H1 (cell line): ENCODE measurements at regions not wholly inside any gene's neighbourhood (a gene's known extent, or its start where the extent isn't known, plus 50 kb on each side); places are given as distances from the start of the nearest gene placed in this dataset.

ENCODE experiments used
- CTCF ChIA-PET: fragments of 300-600 bp; sonication (Branson Sonifier 250); formaldehyde crosslinking; loops from one replicate; lab custom pipeline; 2021; ENCODE audit not compliant: partially characterized antibody; lab: Charles Lee
- POLR2A ChIA-PET: fragments of 300-600 bp; sonication (Branson Sonifier 250); formaldehyde crosslinking; loops from one replicate; lab custom pipeline; 2021; ENCODE audit warnings: inconsistent platforms; ENCODE audit not compliant: partially characterized antibody; lab: Charles Lee
- DNase-seq, 2 experiments: peaks; one replicate each; pipeline versions ENCODE4 v3.0.0 to v3.0.0-alpha.2; 2010 to 2022; ENCODE audit warnings: low spot score in 2 of 2, low read depth in 1 of 2, mixed read lengths in 1 of 2
- FAIRE-seq: peaks from 2 replicates; lab custom pipeline; 2011; peaks lifted over from hg19 to GRCh38; lab: Jason Lieb, UNC
- H2AFZ ChIP-seq: 2 replicates; pipeline ENCODE4 v1.8.1; 2012; ENCODE audit warnings: low read length, inconsistent platforms
- H2AK5ac ChIP-seq: 2 replicates; pipeline ENCODE4 v1.6.1; 2013; ENCODE audit warnings: low read depth, low read length
- H2BK120ac ChIP-seq: replicated peaks from 2 replicates; pipeline ENCODE3; 2013; ENCODE audit warnings: low read depth, low read length, inconsistent platforms
- H2BK12ac ChIP-seq: 2 replicates; pipeline ENCODE4 v1.6.1; 2013; ENCODE audit warnings: low read depth, low read length
- H2BK15ac ChIP-seq: 2 replicates; pipeline ENCODE4 v1.6.1; 2013; ENCODE audit warnings: low read length
- H2BK20ac ChIP-seq: 2 replicates; pipeline ENCODE4 v1.6.1; 2013; ENCODE audit warnings: low read length
- H2BK5ac ChIP-seq: 2 replicates; pipeline ENCODE4 v1.6.1; 2013; ENCODE audit warnings: low read depth, low read length
- H3K14ac ChIP-seq: 2 replicates; pipeline ENCODE4 v1.6.1; 2013; ENCODE audit warnings: inconsistent platforms; ENCODE audit not compliant: insufficient read length
- H3K18ac ChIP-seq: 2 replicates; pipeline ENCODE4 v1.6.1; 2013; ENCODE audit warnings: low read length; ENCODE audit errors: extremely low read depth
- H3K23ac ChIP-seq: 2 replicates; pipeline ENCODE4 v1.6.1; 2013; ENCODE audit warnings: inconsistent platforms; ENCODE audit not compliant: insufficient read length
- H3K23me2 ChIP-seq: 2 replicates; pipeline ENCODE4 v1.6.1; 2013; ENCODE audit warnings: low read depth, low read length
- H3K27ac ChIP-seq: 2 replicates; pipeline ENCODE4 v1.6.1; 2011; ENCODE audit warnings: low read depth, low read length, inconsistent platforms
- H3K27me3 ChIP-seq, 4 experiments: replicated peaks in 1 of 4; 1 replicate in 1 of 4; 2 replicates in 3 of 4; pipeline versions ENCODE4 v1.6.1 to v1.8.1; 2011 to 2013; ENCODE audit warnings: low read length in 3 of 4, mild to moderate bottlenecking in 3 of 4, inconsistent platforms in 2 of 4, mixed read lengths in 2 of 4, moderate library complexity in 1 of 4; ENCODE audit not compliant: control insufficient read depth in 3 of 4, insufficient read depth in 3 of 4; ENCODE audit errors: extremely low read depth in 1 of 4
- H3K36me3 ChIP-seq, 4 experiments: 2 replicates each; pipeline versions ENCODE4 v1.6.1 to v1.8.1; 2011 to 2013; ENCODE audit warnings: mild to moderate bottlenecking in 4 of 4, low read length in 3 of 4, moderate library complexity in 2 of 4, control low read depth in 1 of 4, inconsistent platforms in 1 of 4; ENCODE audit not compliant: insufficient read depth in 4 of 4, control insufficient read depth in 2 of 4
- H3K4ac ChIP-seq: replicated peaks from 2 replicates; pipeline ENCODE3; 2013; ENCODE audit warnings: low read length, low read depth, mixed read lengths, inconsistent platforms; ENCODE audit not compliant: insufficient read length
- H3K4me1 ChIP-seq, 4 experiments: replicated peaks in 1 of 4; 1 replicate in 1 of 4; 2 replicates in 3 of 4; pipeline versions ENCODE4 v1.6.1 to v1.8.1; 2011 to 2013; ENCODE audit warnings: low read length in 3 of 4, inconsistent platforms in 2 of 4, mixed read lengths in 1 of 4; ENCODE audit not compliant: insufficient read depth in 4 of 4, control insufficient read depth in 3 of 4
- H3K4me2 ChIP-seq, 2 experiments: 2 replicates each; pipeline versions ENCODE4 v1.6.1 to v1.8.1; 2011 to 2013; ENCODE audit warnings: low read depth in 2 of 2, low read length in 2 of 2, control low read depth in 1 of 2, inconsistent platforms in 1 of 2, mild to moderate bottlenecking in 1 of 2; ENCODE audit not compliant: insufficient read depth in 1 of 2
- H3K4me3 ChIP-seq, 4 experiments: fragments of 200-600, 300-600 bp in 1 of 4; sonication (generic), shearing (Covaris generic), sonication (Bioruptor Twin) in 1 of 4; 2 replicates each; pipeline versions ENCODE4 v1.5.1 to v1.8.1; 2011 to 2016; ENCODE audit warnings: low read length in 4 of 4, low read depth in 3 of 4, control low read depth in 2 of 4, inconsistent platforms in 2 of 4, mild to moderate bottlenecking in 2 of 4, mixed read lengths in 1 of 4, moderate library complexity in 1 of 4; ENCODE audit not compliant: insufficient read depth in 2 of 4; ENCODE audit errors: extremely low read depth in 1 of 4
- H3K56ac ChIP-seq: replicated peaks from 2 replicates; pipeline ENCODE3; 2013; ENCODE audit warnings: low read depth, mild to moderate bottlenecking, mixed read lengths, low read length, inconsistent platforms; ENCODE audit not compliant: insufficient read length
- H3K79me1 ChIP-seq: 2 replicates; pipeline ENCODE4 v1.6.1; 2013; ENCODE audit warnings: low read depth, low read length, control low read depth
- H3K79me2 ChIP-seq, 2 experiments: 2 replicates each; pipeline versions ENCODE4 v1.6.1 to v1.8.1; 2012 to 2013; ENCODE audit warnings: low read length in 2 of 2, mild to moderate bottlenecking in 2 of 2, inconsistent platforms in 1 of 2; ENCODE audit not compliant: insufficient read depth in 2 of 2, control insufficient read depth in 1 of 2
- H3K9ac ChIP-seq, 4 experiments: replicated peaks in 1 of 4; 1 replicate in 1 of 4; 2 replicates in 3 of 4; pipeline versions ENCODE4 v1.6.1 to v1.8.1; 2011 to 2013; ENCODE audit warnings: low read depth in 3 of 4, low read length in 3 of 4, control low read depth in 2 of 4, mild to moderate bottlenecking in 2 of 4, moderate library complexity in 2 of 4, inconsistent platforms in 1 of 4; ENCODE audit errors: extremely low read depth in 1 of 4
- H3K9me3 ChIP-seq, 2 experiments: 2 replicates each; pipeline versions ENCODE4 v1.6.1 to v1.8.1; 2012 to 2013; ENCODE audit warnings: mild to moderate bottlenecking in 2 of 2, moderate library complexity in 2 of 2, control low read depth in 1 of 2, inconsistent platforms in 1 of 2, low read depth in 1 of 2, low read length in 1 of 2, mixed read lengths in 1 of 2; ENCODE audit not compliant: insufficient read depth in 2 of 2
- H4K20me1 ChIP-seq, 2 experiments: replicated peaks in 1 of 2; 2 replicates each; pipeline versions ENCODE3 to v1.8.1; 2011 to 2013; ENCODE audit warnings: inconsistent platforms in 2 of 2, low read length in 2 of 2, mild to moderate bottlenecking in 1 of 2; ENCODE audit not compliant: insufficient read depth in 2 of 2, control insufficient read depth in 1 of 2
- H4K5ac ChIP-seq: 2 replicates; pipeline ENCODE4 v1.6.1; 2013; ENCODE audit warnings: low read length, low read depth, mixed read lengths, inconsistent platforms; ENCODE audit not compliant: insufficient read length
- H4K8ac ChIP-seq: 2 replicates; pipeline ENCODE4 v1.8.0; 2013; ENCODE audit warnings: mild to moderate bottlenecking, moderate library complexity, low read length, inconsistent platforms; ENCODE audit not compliant: insufficient read depth; ENCODE audit errors: extremely low read depth
- H4K91ac ChIP-seq: replicated peaks from 2 replicates; pipeline ENCODE3; 2013; ENCODE audit warnings: low read length, mixed read lengths, inconsistent platforms; ENCODE audit not compliant: insufficient read length
- BACH1 ChIP-seq: IDR thresholded peaks from 2 replicates; pipeline ENCODE4 v1.6.1; 2012; ENCODE audit warnings: low read length, improper control_type of control experiment
- CEBPB ChIP-seq: IDR thresholded peaks from 2 replicates; pipeline ENCODE4 v1.6.1; 2012; ENCODE audit warnings: low read depth, low read length
- CHD1 ChIP-seq: IDR thresholded peaks from 2 replicates; pipeline ENCODE4 v1.6.1; 2012; ENCODE audit warnings: low read depth, low read length, improper control_type of control experiment
- CTBP2 ChIP-seq: IDR thresholded peaks from 2 replicates; pipeline ENCODE4 v1.7.0; 2011; ENCODE audit warnings: borderline replicate concordance, mild to moderate bottlenecking, moderate library complexity, mixed read lengths, low read length; ENCODE audit not compliant: insufficient read depth, insufficient read length
- GABPA ChIP-seq: IDR thresholded peaks from 2 replicates; pipeline ENCODE4 v1.6.1; 2011; ENCODE audit warnings: mild to moderate bottlenecking, low read length, moderate library complexity, borderline replicate concordance; ENCODE audit not compliant: insufficient read depth
- HDAC2 ChIP-seq, 2 experiments: fragments of 300-600 bp in 1 of 2; sonication (generic) in 1 of 2; IDR thresholded peaks; 2 replicates each; pipeline ENCODE4 v1.6.1; 2011 to 2012; ENCODE audit warnings: low read depth in 2 of 2, low read length in 2 of 2, mild to moderate bottlenecking in 2 of 2, moderate library complexity in 2 of 2, borderline replicate concordance in 1 of 2, inconsistent platforms in 1 of 2
- JUND ChIP-seq: IDR thresholded peaks from 2 replicates; pipeline ENCODE4 v1.6.1; 2011; ENCODE audit warnings: mild to moderate bottlenecking, improper control_type of control experiment, low read length
- NRF1 ChIP-seq: IDR thresholded peaks from 2 replicates; pipeline ENCODE4 v1.6.1; 2011; ENCODE audit warnings: mild to moderate bottlenecking, low read depth, low read length, improper control_type of control experiment
- SP4 ChIP-seq: IDR thresholded peaks from 2 replicates; pipeline ENCODE4 v1.6.1; 2012; ENCODE audit warnings: low read length, inconsistent platforms
- WGBS, 2 experiments: shearing (Covaris generic) in 1 of 2; methylation state at CpG; one replicate each; pipeline versions ENCODE4 v1.1.6 to v1.1.7; 2013 to 2015; ENCODE audit warnings: low lambda C conversion rate in 2 of 2, mixed read lengths in 2 of 2, inconsistent platforms in 1 of 2, low coverage in 1 of 2, missing lambda C conversion rate in 1 of 2; ENCODE audit not compliant: insufficient replicate concordance in 2 of 2, insufficient coverage in 1 of 2, insufficient read length in 1 of 2; ENCODE audit errors: extremely low coverage in 1 of 2, missing lambda C conversion rate in 1 of 2; 5-methylcytosine and 5-hydroxymethylcytosine counted together

DNA sequence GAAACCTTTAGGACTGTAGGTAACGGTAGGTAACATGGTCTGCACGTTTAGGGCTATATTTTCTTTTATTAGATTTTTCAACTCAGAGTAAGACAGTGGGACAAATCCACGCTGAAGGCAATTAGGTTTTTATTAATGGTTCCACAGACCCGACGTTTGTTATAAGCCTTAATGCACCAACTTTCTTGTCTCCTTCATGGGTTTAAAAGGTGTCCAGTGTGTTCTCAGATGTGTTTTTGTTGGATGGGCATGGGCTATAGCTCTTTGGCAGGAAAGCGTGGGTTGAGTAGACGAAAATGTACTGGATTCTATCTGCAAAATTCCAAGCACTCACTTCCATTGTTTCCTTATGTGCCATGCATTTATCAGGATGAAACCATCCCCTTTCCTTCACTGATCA, 88.0 kb upstream of the SIM2 start:
- Histone ChIP-seq H3K36me3 (no peaks in the 10 kb centered on the region), H3K18ac (no peak overlapping the region), H3K4me1 (no peaks in the 10 kb centered on the region; a peak in 1 of 7 replicates), H3K27ac (no peak overlapping the region), H3K9me3 (peaks cover 2 to 4% of the 10 kb centered on the region in 2 experiments; a peak in 3 of 4 replicates), H3K4me2 (no peak overlapping the region), H2AK5ac (no peak overlapping the region), H2BK120ac (no peak overlapping the region), H3K79me2 (no peaks in the 10 kb centered on the region), H3K23me2 (no peaks in the 10 kb centered on the region), H4K5ac (no peak overlapping the region), H2BK12ac (no peak overlapping the region), H2BK15ac (no peak overlapping the region), H3K4ac (no peak overlapping the region), H3K9ac (no peak overlapping the region), H2AFZ (no peak overlapping the region), H3K27me3 (no peaks in the 10 kb centered on the region), H3K56ac (no peak overlapping the region), H2BK5ac (no peak overlapping the region), H2BK20ac (no peak overlapping the region), H4K8ac (no peak overlapping the region), H3K79me1 (no peaks in the 10 kb centered on the region), H3K23ac (no peak overlapping the region), H4K20me1 (no peaks in the 10 kb centered on the region), H4K91ac (no peak overlapping the region), H3K4me3 (no peak overlapping the region), H3K14ac (no peak overlapping the region)
- WGBS, 2 experiments, result 92% methylated on average over 7 of the region's 7 CpGs; no CpG with 5 or more reads in 1 of the 2 experiments
- FAIRE-seq, result no peak
- POLR2A ChIA-PET, result no interaction called here
- no peak for TF ChIP-seq JUND
- TF ChIP-seq BACH1, result no peak
- TF ChIP-seq CTBP2, result no peak
- no peak for TF ChIP-seq SP4
- TF ChIP-seq HDAC2 (IDR thresholded peaks at IDR 0.05; ENCODE audit: borderline replicate concordance in 1 of 2, low read depth in 2 of 2, low read length in 2 of 2), result no peak
- TF ChIP-seq GABPA, result no peak
- no peak for TF ChIP-seq CEBPB
- no peak for TF ChIP-seq NRF1
- TF ChIP-seq CHD1, result no peak
- DNase-seq, result no peak
- CTCF ChIA-PET, result interaction anchor here (1.3 to 3.3 kb wide), 5 partner anchors 12 to 307 kb away, joined by 3 to 11 read pairs (median 4); no protein-coding TSS in a partner anchor
